ENCODE measurements at regions not wholly inside any gene's neighbourhood (a gene's known extent, or its start where the extent isn't known, plus 50 kb on each side); places are given as distances from the start of the nearest gene placed in this dataset.
"Not testable (repeated sequence)": the region's sequence is repeated elsewhere in the genome, so short reads cannot be mapped to it uniquely, and the experiment has no call there.

GRCh38 chr10:38437359-38437758 lies 343.2 kb downstream of the ZNF37A start:
- not testable (repeated sequence) for TF ChIP-seq POLR2AphosphoS5, CTCF (IDR thresholded peaks at IDR 0.05)
